ENCODE measurements at regions not wholly inside any gene's neighbourhood (a gene's known extent, or its start where the extent isn't known, plus 50 kb on each side); places are given as distances from the start of the nearest gene placed in this dataset.

GRCh38 chr22:22032099-22032905, 49.7 kb upstream of the TOP3B start:
- in situ Hi-C loops (cut with HindIII; ENCODE audit: low sequenced_read_pairs), result loop anchor here (25.0 kb wide), 1 partner anchor 105 kb away; no protein-coding TSS in a partner anchor
